ENCODE measurements at regions not wholly inside any gene's neighbourhood (a gene's known extent, or its start where the extent isn't known, plus 50 kb on each side); places are given as distances from the start of the nearest gene placed in this dataset.

DNA sequence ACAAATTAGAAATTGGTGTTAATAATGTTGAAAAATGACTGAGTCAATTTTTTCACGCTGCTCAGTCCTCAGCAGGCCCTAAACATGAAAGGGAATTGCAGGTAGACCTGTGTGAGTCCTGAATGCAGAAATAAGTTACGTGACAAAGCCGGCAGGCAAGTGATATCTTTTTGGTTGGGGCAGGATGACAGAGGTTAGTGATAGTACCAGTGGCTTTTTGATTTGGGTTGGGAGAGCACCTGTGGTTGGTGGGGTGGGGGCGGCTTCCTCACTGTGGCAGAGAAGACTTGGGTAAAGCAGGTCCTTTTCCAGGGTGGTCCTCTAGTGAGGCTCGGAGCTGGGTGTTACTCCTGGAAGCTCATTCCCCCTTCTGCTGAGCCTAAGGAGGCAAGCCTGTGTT is 164.7 kb downstream of the TMEM167A start:
- TF ChIP-seq, protein P1, sequence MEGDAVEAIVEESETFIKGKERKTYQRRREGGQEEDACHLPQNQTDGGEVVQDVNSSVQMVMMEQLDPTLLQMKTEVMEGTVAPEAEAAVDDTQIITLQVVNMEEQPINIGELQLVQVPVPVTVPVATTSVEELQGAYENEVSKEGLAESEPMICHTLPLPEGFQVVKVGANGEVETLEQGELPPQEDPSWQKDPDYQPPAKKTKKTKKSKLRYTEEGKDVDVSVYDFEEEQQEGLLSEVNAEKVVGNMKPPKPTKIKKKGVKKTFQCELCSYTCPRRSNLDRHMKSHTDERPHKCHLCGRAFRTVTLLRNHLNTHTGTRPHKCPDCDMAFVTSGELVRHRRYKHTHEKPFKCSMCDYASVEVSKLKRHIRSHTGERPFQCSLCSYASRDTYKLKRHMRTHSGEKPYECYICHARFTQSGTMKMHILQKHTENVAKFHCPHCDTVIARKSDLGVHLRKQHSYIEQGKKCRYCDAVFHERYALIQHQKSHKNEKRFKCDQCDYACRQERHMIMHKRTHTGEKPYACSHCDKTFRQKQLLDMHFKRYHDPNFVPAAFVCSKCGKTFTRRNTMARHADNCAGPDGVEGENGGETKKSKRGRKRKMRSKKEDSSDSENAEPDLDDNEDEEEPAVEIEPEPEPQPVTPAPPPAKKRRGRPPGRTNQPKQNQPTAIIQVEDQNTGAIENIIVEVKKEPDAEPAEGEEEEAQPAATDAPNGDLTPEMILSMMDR (IDR thresholded peaks at IDR 0.05; ENCODE audit: low read depth, low read length): no peak
- TF ChIP-seq EZH2phosphoT487 (IDR thresholded peaks at IDR 0.05; ENCODE audit: low read depth): no peak
